ENCODE measurements at regions not wholly inside any gene's neighbourhood (a gene's known extent, or its start where the extent isn't known, plus 50 kb on each side); places are given as distances from the start of the nearest gene placed in this dataset.

DNA sequence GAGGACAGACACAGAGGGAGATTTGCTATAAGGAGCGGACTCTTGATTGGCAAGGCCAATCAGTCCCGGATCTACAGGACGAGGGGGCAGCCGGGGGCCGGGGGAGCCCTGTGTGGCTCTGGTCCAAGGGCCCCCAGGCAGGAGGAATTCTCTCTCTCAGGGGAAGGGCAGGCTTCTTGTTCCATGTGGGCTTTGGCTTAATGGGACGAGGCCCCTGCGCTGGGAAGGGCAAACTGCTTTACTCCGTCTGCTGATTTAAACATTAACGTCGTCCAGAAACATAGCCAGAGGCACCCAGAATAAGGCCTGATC is 75.9 kb downstream of the TMEM18 start:
- H3K4me1 Mint-ChIP-seq, result no peaks in the 10 kb centered on the region
- no peak overlapping the region for H3K4me3 Mint-ChIP-seq
- H3K9me3 Mint-ChIP-seq, result peaks cover 2% of the 10 kb centered on the region
- H3K27ac Mint-ChIP-seq, result no peak overlapping the region
- H3K36me3 Mint-ChIP-seq, result no peaks in the 10 kb centered on the region
- no peaks in the 10 kb centered on the region for H3K27me3 Mint-ChIP-seq
- no peak for ATAC-seq

DNA sequence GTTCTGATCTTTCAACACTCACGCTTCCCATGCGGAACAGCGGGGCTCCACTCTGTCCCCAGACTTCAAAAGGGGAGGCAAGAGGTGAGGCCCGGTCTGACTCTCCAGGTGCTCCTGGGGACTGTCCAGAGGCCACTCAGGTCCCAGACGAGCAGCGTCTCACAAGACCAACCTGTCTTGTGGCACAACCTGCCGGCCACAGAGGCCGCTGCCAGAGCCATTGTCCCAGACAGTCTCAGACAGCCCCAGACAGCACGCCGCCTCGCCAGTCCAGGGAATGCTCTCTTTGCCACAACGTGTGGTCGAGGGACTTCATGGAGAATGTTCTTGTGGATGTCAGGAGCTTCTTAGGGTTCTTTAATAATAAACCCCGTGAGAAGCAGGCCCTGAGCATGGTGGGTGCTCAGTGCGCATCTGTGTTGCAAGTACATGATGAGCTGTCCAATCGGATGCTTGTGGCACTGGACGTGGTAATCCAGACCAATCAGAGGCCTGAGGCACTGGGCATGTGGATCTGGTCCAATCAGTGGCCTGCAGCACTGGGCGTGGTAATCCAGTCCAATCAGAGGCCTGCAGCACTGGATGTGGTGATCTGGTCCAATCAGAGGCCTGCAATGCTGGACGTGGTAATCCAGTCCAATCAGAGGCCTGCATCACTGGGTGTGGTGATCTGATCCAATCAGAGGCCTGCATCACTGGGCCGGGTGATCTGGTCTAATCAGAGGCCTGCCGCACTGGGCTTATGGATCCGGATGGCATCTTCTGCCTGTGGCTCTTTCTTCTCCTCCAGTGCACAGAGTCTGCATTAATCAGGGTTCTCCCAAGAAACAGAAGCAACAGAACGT is 76.4 kb downstream of the TMEM18 start:
- no peaks in the 10 kb centered on the region for H3K36me3 Mint-ChIP-seq
- ATAC-seq, result no peak
- H3K4me1 Mint-ChIP-seq, result no peaks in the 10 kb centered on the region
- H3K27me3 Mint-ChIP-seq, result no peaks in the 10 kb centered on the region
- H3K27ac Mint-ChIP-seq, result no peak overlapping the region
- peaks cover 2% of the 10 kb centered on the region for H3K9me3 Mint-ChIP-seq
- H3K4me3 Mint-ChIP-seq, result no peak overlapping the region

DNA sequence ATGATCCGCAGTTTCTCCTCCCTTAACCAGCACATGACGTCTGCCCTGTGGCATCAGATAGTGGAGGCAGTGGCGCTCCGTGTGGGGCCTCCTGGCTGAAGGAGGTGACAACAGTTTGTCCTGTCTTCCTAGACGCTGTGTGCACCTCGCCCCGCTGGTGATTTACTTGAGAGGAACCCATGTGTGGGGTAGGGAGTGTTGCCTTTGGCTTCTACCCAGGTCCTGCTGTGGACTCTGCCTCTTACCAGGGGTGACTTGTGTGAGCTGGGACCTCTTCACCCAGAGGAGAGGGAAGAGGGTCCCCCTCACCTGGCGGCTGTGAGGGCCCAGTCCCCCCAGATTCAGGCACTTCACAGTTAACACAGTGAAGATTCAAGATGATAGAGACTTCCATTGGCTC is 77.6 kb downstream of the TMEM18 start:
- peaks cover 2% of the 10 kb centered on the region for H3K9me3 Mint-ChIP-seq
- ATAC-seq, result no peak
- no peak overlapping the region for H3K27ac Mint-ChIP-seq
- no peak overlapping the region for H3K4me3 Mint-ChIP-seq
- no peaks in the 10 kb centered on the region for H3K4me1 Mint-ChIP-seq
- no peaks in the 10 kb centered on the region for H3K27me3 Mint-ChIP-seq
- H3K36me3 Mint-ChIP-seq, result no peaks in the 10 kb centered on the region

DNA sequence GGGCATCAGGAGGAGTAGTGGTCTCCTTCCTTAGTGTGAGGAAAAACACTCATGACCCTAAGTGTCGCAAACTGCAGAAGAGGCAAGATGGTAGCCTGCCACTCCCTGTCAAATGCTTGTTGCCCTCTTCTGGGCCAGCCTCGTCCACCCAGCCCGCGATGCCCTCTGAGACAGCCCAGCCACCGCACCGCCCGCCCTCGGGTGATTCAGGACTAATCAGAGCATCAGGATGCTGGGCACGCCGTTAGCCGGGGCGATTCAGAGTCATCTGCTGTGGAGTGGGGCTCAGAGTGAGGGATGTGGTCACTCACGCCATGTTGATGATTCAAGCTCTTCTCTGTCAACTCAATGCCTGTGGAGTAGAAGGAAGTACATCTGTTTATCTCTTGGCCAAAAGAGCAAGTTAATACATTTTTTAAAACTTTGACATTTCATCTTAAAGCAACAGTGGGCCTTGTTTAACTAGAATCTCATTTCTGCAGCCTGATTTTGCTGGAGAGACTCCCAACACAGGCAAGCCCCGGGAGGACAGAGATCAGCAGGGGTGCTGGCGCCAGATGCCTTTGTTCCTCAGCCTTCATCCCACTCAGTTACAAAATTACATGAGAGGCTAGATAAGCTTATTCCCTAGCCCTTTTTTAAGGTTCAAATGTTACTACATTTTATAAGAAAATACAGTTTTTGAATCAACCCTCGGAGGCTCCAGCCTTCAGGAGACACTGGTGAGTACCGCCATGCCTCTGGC is 79.0 kb downstream of the TMEM18 start:
- no peak for ATAC-seq
- Mint-ChIP-seq H3K4me3 (no peak overlapping the region), H3K9me3 (no peaks in the 10 kb centered on the region), H3K27me3 (no peaks in the 10 kb centered on the region), H3K36me3 (no peaks in the 10 kb centered on the region), H3K27ac (no peak overlapping the region), H3K4me1 (no peaks in the 10 kb centered on the region)

DNA sequence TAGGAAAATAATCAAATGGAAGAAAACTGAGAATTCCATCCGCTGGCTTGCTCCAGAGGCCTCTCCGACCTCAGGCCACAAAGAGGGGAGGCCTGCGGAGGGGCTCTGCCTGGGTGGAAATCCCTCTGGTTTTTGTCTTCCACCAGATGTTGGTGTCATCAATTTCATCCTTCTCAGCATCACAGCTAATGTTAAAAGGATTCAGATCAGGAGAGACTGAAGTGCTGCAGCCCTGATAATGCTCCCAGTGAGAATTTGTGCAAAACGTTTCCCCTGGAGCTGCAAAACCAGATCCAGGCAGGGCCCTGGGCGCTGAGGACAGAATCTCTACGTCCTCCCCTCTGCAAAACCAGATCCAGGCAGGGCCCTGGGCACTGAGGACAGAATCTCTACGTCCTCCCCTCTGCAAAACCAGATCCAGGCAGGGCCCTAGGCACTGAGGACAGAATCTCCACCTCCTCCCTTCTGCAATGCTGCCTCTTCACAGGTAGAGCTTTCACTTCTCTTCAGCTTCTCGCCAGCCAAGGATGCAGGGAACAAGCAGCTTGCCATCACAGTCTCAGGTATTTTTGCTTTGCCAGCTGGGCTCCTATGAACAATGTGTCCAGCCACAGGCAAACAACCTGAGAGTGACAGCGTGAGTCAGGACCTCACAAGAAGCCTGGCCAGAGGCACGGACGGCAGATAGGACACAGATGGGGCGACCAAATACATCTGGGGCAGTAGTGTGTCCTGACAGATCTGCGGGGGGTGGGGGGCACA is 81.2 kb downstream of the TMEM18 start:
- H3K36me3 Mint-ChIP-seq, result no peaks in the 10 kb centered on the region
- no peak overlapping the region for H3K27ac Mint-ChIP-seq
- no peak for ATAC-seq
- H3K4me3 Mint-ChIP-seq, result no peak overlapping the region
- H3K27me3 Mint-ChIP-seq, result no peaks in the 10 kb centered on the region
- no peaks in the 10 kb centered on the region for H3K4me1 Mint-ChIP-seq
- H3K9me3 Mint-ChIP-seq, result no peaks in the 10 kb centered on the region

DNA sequence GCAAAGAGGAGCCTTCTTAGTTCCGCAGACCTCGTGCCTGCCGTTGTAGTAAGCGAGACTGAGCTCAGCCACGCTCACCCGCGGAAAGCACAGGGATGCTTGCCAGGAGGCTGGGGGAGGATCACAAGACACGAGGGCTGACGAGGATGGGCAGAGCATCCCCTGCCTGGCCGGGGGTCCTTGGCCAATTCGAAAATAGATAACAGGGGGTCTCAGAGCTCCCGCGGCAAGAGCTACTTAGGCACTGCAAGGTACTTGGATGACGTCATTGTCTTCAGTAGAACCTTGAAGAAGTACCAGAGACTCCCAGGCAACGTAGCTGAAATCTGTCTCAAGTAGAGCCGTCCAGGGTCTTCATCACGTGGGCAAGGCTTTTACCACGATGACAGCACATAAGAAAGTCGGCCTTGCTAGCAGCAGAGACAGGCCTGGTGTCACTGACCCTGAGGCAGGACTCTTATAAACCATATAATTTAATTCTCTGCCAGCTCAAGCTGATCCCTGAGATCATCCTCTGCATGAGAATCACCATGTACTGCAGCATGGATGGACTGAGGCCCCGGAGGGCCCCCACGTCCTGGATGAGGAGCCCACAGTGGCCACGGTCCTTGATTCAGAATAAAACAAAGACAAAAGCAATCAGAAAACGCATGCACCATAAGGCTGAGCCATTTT is 81.9 kb downstream of the TMEM18 start:
- ATAC-seq, result no peak
- no peaks in the 10 kb centered on the region for H3K27me3 Mint-ChIP-seq
- no peaks in the 10 kb centered on the region for H3K36me3 Mint-ChIP-seq
- no peaks in the 10 kb centered on the region for H3K9me3 Mint-ChIP-seq
- H3K27ac Mint-ChIP-seq, result no peak overlapping the region
- H3K4me1 Mint-ChIP-seq, result no peaks in the 10 kb centered on the region
- no peak overlapping the region for H3K4me3 Mint-ChIP-seq

DNA sequence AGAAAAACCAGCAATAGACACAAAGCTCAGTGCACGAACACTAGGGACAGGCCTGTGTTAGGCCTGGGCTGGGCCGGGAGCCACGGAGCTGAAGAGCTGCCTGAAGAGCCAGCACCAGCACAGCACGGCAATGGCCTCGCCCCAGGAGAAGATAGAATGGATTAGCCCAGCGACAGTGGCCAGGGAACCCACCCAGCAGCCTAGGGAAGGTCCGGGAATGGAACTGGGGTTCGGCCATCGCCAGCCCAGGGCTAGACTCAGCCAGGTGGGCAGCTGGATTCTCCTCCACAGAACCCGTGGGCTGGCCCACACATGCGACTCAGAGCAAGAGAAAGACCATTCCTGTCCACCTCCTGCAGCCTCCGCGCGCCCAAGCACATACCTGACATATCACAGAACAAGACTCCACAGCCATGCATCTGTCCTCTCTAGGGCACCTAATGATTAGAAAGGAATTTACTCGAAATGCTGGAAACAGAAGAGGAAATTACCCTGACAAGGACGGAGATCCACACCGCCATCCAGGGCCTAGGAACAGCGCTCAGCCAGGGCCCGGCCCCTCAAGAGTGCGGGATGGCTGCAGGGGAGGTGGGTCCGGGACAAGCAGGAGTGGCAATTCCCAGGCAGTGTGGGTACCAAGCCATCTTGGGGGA is 82.8 kb downstream of the TMEM18 start:
- no peaks in the 10 kb centered on the region for H3K36me3 Mint-ChIP-seq
- no peaks in the 10 kb centered on the region for H3K9me3 Mint-ChIP-seq
- peak; percentile 31 for ATAC-seq
- H3K27me3 Mint-ChIP-seq, result no peaks in the 10 kb centered on the region
- H3K27ac Mint-ChIP-seq, result no peak overlapping the region
- no peaks in the 10 kb centered on the region for H3K4me1 Mint-ChIP-seq
- no peak overlapping the region for H3K4me3 Mint-ChIP-seq

DNA sequence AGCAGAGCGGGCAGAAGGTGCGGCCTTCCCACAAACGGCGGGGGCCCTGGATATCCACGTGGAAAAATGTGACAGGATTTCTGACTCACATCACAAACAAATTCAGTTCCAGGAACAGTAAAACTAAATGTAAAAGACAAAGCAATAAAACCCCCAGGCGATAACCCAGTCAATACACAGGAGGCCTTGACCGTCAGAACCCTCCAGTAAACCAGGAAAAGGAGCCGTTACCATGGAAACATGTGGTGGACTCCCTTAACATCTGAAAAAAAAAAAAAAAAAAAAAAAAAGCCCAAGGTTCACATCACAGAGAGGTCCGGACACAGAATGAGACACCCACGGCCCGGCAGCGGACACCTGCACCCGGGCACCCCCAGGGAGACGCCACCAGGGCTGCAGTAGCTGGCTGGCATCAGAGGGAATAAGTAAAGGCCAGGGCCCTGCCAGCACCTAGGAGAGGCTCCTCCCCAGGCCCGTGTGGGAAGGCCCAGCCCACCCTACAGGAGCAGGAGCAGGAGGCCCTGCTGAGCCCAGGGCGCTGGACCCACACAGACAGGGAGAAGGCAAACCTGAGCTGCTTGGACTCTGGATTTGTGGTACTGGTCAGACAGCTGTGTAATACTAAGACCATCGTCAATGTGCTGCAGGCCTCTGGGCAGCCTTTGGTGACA is 83.7 kb downstream of the TMEM18 start:
- no peak for ATAC-seq
- no peaks in the 10 kb centered on the region for H3K27me3 Mint-ChIP-seq
- H3K36me3 Mint-ChIP-seq, result no peaks in the 10 kb centered on the region
- H3K4me3 Mint-ChIP-seq, result no peak overlapping the region
- H3K27ac Mint-ChIP-seq, result no peak overlapping the region
- H3K9me3 Mint-ChIP-seq, result no peaks in the 10 kb centered on the region
- H3K4me1 Mint-ChIP-seq, result no peaks in the 10 kb centered on the region

DNA sequence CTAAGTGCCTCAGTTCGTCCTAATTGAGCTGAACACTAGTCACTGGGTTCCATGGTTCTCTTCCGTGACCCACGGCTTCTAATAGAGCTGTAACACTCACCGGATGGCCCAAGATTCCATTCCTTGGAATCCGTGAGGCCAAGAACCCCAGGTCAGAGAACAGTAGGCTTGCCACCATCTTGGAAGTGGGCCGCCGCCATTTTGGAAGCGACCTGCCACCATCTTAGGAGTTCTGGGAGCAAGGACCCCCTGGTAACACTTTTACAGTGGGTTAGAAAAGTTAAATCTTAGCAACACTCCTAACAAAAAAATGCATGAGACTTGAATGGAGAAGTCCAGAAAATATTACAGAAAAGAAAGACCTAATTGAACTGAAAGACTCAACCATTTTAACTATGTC is 84.5 kb downstream of the TMEM18 start:
- no peaks in the 10 kb centered on the region for H3K4me1 Mint-ChIP-seq
- H3K27ac Mint-ChIP-seq, result no peak overlapping the region
- no peaks in the 10 kb centered on the region for H3K36me3 Mint-ChIP-seq
- H3K4me3 Mint-ChIP-seq, result no peak overlapping the region
- no peaks in the 10 kb centered on the region for H3K9me3 Mint-ChIP-seq
- H3K27me3 Mint-ChIP-seq, result peaks cover 3% of the 10 kb centered on the region
- no peak for ATAC-seq

DNA sequence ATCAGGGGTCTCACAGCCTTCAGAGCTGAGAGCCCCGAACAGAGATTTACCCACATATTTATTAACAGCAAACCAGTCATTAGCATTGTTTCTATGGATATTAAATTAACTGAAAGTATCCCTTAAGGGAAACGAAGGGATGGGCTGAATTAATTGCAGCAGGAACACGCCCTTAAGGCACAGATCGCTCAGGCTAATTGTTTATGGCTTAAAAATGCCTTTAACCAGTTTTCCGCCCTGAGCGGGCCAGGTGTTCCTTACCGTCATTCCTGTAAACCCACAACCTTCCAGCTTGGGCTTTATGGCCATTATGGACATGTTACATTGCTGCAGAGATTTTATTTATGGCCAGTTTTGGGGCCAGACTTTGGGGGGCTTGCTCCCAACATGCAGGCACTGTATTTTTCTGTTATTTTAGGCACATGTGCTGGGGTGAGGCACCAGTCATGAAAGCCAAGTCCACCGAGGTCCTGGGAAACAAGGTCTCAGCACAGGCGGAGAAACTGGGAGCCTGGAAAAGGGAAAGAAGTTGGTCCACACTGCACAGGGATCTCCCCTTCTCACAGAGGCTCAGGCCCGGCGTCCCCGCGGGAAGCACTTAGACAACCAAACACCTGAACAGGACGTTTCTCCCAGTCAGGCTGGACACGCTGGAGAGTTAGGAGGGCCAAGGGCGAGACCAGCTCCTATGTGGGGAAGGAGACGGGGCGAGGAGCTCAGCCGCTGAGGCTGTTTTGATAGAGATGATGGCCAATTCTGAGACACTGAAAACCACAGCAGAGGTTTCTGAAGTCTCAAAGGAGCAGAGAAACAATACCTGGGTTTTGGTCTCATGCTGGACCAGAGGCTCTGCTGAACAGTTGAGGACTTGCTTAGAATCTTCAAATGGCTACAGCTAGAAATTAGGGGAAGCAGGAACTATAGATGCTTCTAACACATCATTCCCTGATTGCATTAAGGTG is 86.7 kb downstream of the TMEM18 start:
- Mint-ChIP-seq H3K27ac (no peak overlapping the region), H3K36me3 (no peaks in the 10 kb centered on the region), H3K9me3 (no peaks in the 10 kb centered on the region), H3K4me3 (no peak overlapping the region), H3K27me3 (peaks cover 7% of the 10 kb centered on the region), H3K4me1 (peaks cover 3% of the 10 kb centered on the region)
- no peak for ATAC-seq

DNA sequence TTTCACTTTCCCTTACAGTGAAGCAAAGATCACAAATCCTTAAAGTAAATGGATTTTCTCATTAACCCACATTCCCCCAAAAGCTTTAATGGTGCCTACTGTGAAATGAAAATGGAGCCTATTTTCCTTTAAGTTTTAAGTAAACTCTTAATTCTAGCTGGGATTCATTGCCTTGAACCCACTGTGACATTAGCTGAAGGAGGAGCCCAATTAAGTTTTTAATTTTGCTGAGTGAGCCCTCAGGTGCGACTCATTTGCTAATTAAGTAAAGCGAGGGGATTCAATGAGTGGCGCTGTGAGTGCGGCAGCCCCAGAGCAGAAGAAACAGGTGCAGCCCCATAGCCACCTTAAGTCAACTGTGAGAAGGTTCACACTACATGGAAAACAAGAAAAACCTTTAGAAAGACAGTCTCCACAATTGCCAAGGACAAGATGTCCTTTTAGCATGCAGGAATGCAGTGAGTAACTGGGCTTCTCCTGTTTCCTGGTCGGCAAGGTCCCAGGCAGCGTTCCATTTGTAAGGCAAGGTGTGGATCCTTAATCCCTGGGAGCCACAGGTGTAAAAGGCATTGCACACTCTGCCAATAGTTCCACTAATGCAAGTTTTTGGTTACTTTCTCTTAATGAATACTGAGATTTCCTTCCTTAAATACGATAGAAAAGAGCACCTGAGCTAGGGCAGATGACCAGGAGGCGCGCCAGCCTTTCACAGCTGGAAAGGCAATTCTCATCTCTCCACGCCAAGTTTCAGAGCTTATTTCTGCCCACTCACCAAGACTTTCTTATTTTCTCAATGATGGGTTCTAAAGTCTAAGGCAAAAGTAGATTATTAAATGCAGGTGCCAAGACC is 87.7 kb downstream of the TMEM18 start:
- H3K4me1 Mint-ChIP-seq, result peaks cover 12% of the 10 kb centered on the region
- H3K27ac Mint-ChIP-seq, result no peak overlapping the region
- no peak for ATAC-seq
- H3K9me3 Mint-ChIP-seq, result no peaks in the 10 kb centered on the region
- H3K27me3 Mint-ChIP-seq, result peaks cover 7% of the 10 kb centered on the region
- no peak overlapping the region for H3K4me3 Mint-ChIP-seq
- no peaks in the 10 kb centered on the region for H3K36me3 Mint-ChIP-seq

DNA sequence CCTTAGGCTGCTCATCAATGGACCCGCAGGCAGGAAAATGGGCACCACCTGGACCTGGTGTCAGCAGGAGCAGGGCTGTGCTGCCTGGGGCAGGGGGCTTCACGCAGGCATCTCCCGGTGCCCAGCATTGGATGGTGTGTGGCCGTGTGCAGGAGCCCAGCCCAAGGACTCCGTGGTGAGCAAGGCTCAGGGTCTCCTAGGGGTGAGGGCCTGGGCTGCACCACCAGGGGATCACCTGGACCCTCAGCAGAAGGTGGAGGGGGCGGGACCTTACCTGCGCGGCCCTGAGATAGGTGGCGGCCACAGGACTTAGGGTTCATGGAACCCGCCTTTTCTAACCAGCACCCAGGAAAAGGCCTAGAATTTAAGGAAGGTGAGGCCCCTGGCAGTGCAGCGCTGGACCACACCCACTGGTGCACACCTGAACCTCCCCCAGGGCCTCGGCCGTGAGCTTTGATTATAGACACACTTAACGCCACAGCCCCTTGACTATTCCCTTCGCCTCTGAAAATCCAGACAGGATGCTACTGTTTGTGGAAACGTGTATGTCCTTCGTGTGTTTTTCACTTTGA is 89.0 kb downstream of the TMEM18 start:
- Mint-ChIP-seq H3K27ac (no peak overlapping the region), H3K4me1 (peaks cover 12% of the 10 kb centered on the region), H3K27me3 (peaks cover 7% of the 10 kb centered on the region), H3K4me3 (no peak overlapping the region), H3K9me3 (no peaks in the 10 kb centered on the region), H3K36me3 (no peaks in the 10 kb centered on the region)
- no peak for ATAC-seq
